PC-9 (cell line): ENCODE measurements at regions not wholly inside any gene's neighbourhood (a gene's known extent, or its start where the extent isn't known, plus 50 kb on each side); places are given as distances from the start of the nearest gene placed in this dataset.

Source experiments
- BruUV-seq: library from RNA; stranded (reverse); fragments of 400-500 nt; replicated peaks from 2 replicates; lab custom pipeline; 2021; lab: Mats Ljungman, UMichigan
- CTCF ChIA-PET: fragments of 300-600 bp; sonication (Branson Sonifier 250); formaldehyde crosslinking; loops from one replicate; lab custom pipeline; 2022; ENCODE audit warnings: antibody characterized with exemption; lab: Charles Lee
- POLR2A ChIA-PET: fragments of 300-600 bp; sonication (Branson Sonifier 250); formaldehyde crosslinking; loops from one replicate; lab custom pipeline; 2022; ENCODE audit warnings: antibody characterized with exemption; ENCODE audit not compliant: unreplicated experiment; lab: Charles Lee
- DNase-seq, 2 experiments: peaks; one replicate each; pipeline versions ENCODE4 v3.0.0 to v3.0.0-alpha.2; 2015 to 2022; ENCODE audit warnings: mixed read lengths in 1 of 2
- H2AFZ ChIP-seq: fragments of 200-600 bp; sonication (generic); 2 replicates; pipeline ENCODE4 v1.8.1; 2017; ENCODE audit warnings: antibody characterized with exemption
- H3F3A ChIP-seq: fragments of 200-600 bp; sonication (generic); 2 replicates; pipeline ENCODE4 v1.8.1; 2017; ENCODE audit warnings: antibody characterized with exemption, mild to moderate bottlenecking, low read depth; ENCODE audit not compliant: insufficient read depth
- H3K27ac ChIP-seq: fragments of 200-600 bp; sonication (generic); 2 replicates; pipeline ENCODE4 v1.6.1; 2016; ENCODE audit warnings: mixed run types
- H3K27me3 ChIP-seq: fragments of 200-600 bp; sonication (generic); 2 replicates; pipeline ENCODE4 v1.6.1; 2016; ENCODE audit warnings: low read depth, mixed run types; ENCODE audit not compliant: insufficient read depth
- H3K36me3 ChIP-seq: fragments of 200-600 bp; sonication (generic); 2 replicates; pipeline ENCODE4 v1.6.1; 2016; ENCODE audit warnings: low read depth, mixed run types
- H3K4me1 ChIP-seq: fragments of 200-600 bp; sonication (generic); replicated peaks from 2 replicates; pipeline ENCODE4 v1.6.1; 2016; ENCODE audit warnings: mixed run types; ENCODE audit not compliant: insufficient read depth
- H3K4me2 ChIP-seq: fragments of 200-600 bp; sonication (generic); 2 replicates; pipeline ENCODE4 v1.6.1; 2017; ENCODE audit warnings: mixed run types
- H3K4me3 ChIP-seq: fragments of 200-600 bp; sonication (generic); 2 replicates; pipeline ENCODE4 v1.6.1; 2016; ENCODE audit warnings: mixed run types
- H3K79me2 ChIP-seq: fragments of 200-600 bp; sonication (generic); 2 replicates; pipeline ENCODE4 v1.6.1; 2017; ENCODE audit warnings: low read depth, mixed run types
- H3K9me2 ChIP-seq: fragments of 200-600 bp; sonication (generic); 2 replicates; pipeline ENCODE4 v1.8.1; 2017; ENCODE audit warnings: mild to moderate bottlenecking; ENCODE audit not compliant: insufficient read depth
- H3K9me3 ChIP-seq: fragments of 200-600 bp; sonication (generic); 2 replicates; pipeline ENCODE4 v1.8.1; 2016; ENCODE audit warnings: low read depth; ENCODE audit not compliant: insufficient read depth
- H4K20me1 ChIP-seq: fragments of 200-600 bp; sonication (generic); 2 replicates; pipeline ENCODE4 v1.8.1; 2017; ENCODE audit not compliant: insufficient read depth
- EZH2 ChIP-seq: fragments of 200-600 bp; sonication (generic); IDR thresholded peaks from 2 replicates; pipeline ENCODE4 v1.8.0; 2017; ENCODE audit warnings: antibody characterized with exemption, low read depth
- intact Hi-C: fragments of 100-400 bp; cut with micrococcal nuclease; formaldehyde crosslinking; loops from one replicate; pipeline ENCODE4 v1.10.0; 2022; ENCODE audit not compliant: unreplicated experiment
- TF ChIP-seq, protein P1 (sequence below): fragments of 200-600 bp; sonication (generic); conservative IDR thresholded peaks from 2 replicates; pipeline ENCODE4 v1.6.1; 2017; ENCODE audit warnings: mixed run types, antibody characterized with exemption, mild to moderate bottlenecking, moderate library complexity

DNA sequence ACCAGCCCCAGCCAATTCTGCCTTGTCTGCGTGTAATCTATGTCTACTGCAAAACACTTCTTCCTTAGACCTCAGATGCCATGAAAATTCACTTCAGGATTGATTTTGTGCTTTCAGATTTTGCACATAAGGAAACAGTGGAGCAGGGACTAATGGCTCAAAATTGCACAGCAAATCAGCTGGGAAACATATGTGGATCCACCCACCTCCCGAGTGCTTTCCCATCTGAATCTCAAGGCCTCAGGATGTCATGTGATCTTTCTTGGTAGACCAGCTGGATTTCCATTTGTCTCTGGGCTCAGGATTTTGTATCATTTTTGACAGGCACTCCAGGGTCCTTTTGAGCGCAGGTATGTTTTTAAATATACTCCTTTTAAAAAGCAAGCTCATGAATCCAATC lies 158.6 kb downstream of the MIS18A start:
- Histone ChIP-seq H3K9me2 (no peaks in the 10 kb centered on the region), H3K27me3 (peaks cover 17% of the 10 kb centered on the region; the same call in 1 of the 2 replicates), H2AFZ (no peak overlapping the region), H3K4me3 (no peak overlapping the region), H3K27ac (no peak overlapping the region), H4K20me1 (no peaks in the 10 kb centered on the region), H3K4me1 (no peaks in the 10 kb centered on the region), H3F3A (no peaks in the 10 kb centered on the region), H3K9me3 (no peaks in the 10 kb centered on the region), H3K36me3 (no peaks in the 10 kb centered on the region), H3K4me2 (no peak overlapping the region), H3K79me2 (no peaks in the 10 kb centered on the region)
- intact Hi-C loops: no loop called here
- DNase-seq: no peak
- POLR2A ChIA-PET: no interaction called here
- TF ChIP-seq, protein P1, sequence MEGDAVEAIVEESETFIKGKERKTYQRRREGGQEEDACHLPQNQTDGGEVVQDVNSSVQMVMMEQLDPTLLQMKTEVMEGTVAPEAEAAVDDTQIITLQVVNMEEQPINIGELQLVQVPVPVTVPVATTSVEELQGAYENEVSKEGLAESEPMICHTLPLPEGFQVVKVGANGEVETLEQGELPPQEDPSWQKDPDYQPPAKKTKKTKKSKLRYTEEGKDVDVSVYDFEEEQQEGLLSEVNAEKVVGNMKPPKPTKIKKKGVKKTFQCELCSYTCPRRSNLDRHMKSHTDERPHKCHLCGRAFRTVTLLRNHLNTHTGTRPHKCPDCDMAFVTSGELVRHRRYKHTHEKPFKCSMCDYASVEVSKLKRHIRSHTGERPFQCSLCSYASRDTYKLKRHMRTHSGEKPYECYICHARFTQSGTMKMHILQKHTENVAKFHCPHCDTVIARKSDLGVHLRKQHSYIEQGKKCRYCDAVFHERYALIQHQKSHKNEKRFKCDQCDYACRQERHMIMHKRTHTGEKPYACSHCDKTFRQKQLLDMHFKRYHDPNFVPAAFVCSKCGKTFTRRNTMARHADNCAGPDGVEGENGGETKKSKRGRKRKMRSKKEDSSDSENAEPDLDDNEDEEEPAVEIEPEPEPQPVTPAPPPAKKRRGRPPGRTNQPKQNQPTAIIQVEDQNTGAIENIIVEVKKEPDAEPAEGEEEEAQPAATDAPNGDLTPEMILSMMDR: no peak
- no peak for TF ChIP-seq EZH2
- CTCF ChIA-PET: no interaction called here
- no TSS peak for BruUV-seq

DNA sequence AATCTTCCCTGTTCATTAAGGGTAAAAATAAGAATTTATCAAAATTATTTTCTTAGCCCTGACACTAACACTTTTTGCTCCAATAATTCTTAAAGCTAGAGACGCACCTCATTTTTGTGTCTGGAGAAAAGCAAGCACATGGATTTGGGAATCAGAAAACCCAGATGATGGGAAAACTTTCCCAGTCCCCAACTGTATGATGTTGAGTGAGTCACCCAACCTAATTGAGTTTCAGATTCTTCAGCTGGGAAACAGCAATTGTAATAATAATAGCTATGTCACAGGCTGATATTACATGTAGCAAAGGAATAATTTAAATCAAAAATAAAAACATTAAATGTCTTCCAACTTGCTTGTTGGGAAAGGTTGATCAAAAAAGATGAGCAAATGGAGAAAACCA lies 159.0 kb downstream of the MIS18A start:
- intact Hi-C loops: no loop called here
- no peaks in the 10 kb centered on the region for H3K9me3 ChIP-seq
- no peak for DNase-seq
- no peak overlapping the region for H3K4me3 ChIP-seq
- H3K27ac ChIP-seq: no peak overlapping the region
- H3K27me3 ChIP-seq: peaks cover 17% of the 10 kb centered on the region; the same call in 1 of the 2 replicates
- POLR2A ChIA-PET: no interaction called here
- H3F3A ChIP-seq: no peaks in the 10 kb centered on the region
- no peaks in the 10 kb centered on the region for H3K4me1 ChIP-seq
- H3K36me3 ChIP-seq: no peaks in the 10 kb centered on the region
- no peak for TF ChIP-seq EZH2
- TF ChIP-seq, protein P1: no peak
- H3K79me2 ChIP-seq: no peaks in the 10 kb centered on the region
- BruUV-seq: no TSS peak
- no peak overlapping the region for H2AFZ ChIP-seq
- CTCF ChIA-PET: no interaction called here
- H4K20me1 ChIP-seq: no peaks in the 10 kb centered on the region
- H3K9me2 ChIP-seq: no peaks in the 10 kb centered on the region
- no peak overlapping the region for H3K4me2 ChIP-seq

DNA sequence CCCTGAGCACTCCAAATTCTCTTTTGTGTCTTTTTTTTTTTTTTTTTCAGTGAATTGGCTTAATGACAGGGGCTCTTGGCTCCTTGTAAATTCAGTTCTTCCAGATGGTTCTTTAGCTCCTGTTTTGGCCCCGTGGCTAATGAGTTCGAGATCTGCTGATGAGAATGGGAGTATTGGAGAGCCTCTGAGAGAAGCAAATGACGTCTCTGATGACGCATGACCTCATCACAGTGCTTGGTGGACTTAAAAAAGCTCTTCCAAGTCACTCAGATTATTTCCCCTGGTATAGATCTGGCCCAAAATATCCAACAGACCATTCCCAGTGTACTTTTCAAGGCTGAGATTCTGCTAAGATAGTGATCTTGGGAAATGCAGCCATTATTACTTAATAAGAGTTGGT lies 159.5 kb downstream of the MIS18A start:
- intact Hi-C loops: no loop called here
- Histone ChIP-seq H3K9me2 (no peaks in the 10 kb centered on the region), H2AFZ (no peak overlapping the region), H3K36me3 (no peaks in the 10 kb centered on the region), H4K20me1 (no peaks in the 10 kb centered on the region), H3K4me2 (no peak overlapping the region), H3K4me3 (no peak overlapping the region), H3K4me1 (no peaks in the 10 kb centered on the region), H3K9me3 (no peaks in the 10 kb centered on the region), H3F3A (no peaks in the 10 kb centered on the region), H3K27ac (no peak overlapping the region), H3K27me3 (peaks cover 17% of the 10 kb centered on the region; the same call in 1 of the 2 replicates), H3K79me2 (no peaks in the 10 kb centered on the region)
- DNase-seq: no peak
- ChIA-PET POLR2A (no interaction called here), CTCF (no interaction called here)
- no TSS peak for BruUV-seq
- TF ChIP-seq, protein P1: no peak
- TF ChIP-seq EZH2: no peak
